HG02885 (cell line): ENCODE measurements at regions not wholly inside any gene's neighbourhood (a gene's known extent, or its start where the extent isn't known, plus 50 kb on each side); places are given as distances from the start of the nearest gene placed in this dataset.

Experiments
- ATAC-seq: cut with Tn5 transposase; IDR thresholded peaks from one replicate; pipeline ENCODE4 v1.9.1; 2021; ENCODE audit warnings: mild to moderate bottlenecking; ENCODE audit not compliant: unreplicated experiment, poor library complexity

GRCh38 chr3:72544239-72544638 lies 304.0 kb downstream of the SHQ1 start:
- no peak for ATAC-seq

- no peak for ATAC-seq
These were observed 305.0 kb downstream of the SHQ1 start for GRCh38 chr3:72543246-72543645.

- no peak for ATAC-seq
These were observed 305.5 kb downstream of the SHQ1 start for GRCh38 chr3:72542781-72543180.

DNA sequence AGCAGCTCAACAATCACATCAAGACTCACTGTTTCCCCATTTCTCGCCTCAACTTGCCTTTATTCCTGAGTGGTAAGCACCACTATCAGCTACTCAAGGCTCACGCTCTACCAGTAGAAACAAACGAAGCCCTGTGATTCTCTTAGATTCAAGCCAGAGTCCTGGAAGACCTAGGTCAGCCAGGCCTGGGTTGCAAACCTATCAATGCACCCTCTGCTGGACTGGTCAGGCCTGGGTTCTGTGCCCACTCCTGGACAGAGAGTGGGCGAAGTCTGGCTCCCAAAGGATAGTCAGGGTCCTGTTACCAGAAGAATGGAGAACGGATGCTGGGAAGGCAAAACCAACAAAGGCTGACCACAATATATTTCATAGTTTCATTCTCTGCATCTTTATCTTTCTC lies 308.4 kb downstream of the SHQ1 start:
- no peak for ATAC-seq

DNA sequence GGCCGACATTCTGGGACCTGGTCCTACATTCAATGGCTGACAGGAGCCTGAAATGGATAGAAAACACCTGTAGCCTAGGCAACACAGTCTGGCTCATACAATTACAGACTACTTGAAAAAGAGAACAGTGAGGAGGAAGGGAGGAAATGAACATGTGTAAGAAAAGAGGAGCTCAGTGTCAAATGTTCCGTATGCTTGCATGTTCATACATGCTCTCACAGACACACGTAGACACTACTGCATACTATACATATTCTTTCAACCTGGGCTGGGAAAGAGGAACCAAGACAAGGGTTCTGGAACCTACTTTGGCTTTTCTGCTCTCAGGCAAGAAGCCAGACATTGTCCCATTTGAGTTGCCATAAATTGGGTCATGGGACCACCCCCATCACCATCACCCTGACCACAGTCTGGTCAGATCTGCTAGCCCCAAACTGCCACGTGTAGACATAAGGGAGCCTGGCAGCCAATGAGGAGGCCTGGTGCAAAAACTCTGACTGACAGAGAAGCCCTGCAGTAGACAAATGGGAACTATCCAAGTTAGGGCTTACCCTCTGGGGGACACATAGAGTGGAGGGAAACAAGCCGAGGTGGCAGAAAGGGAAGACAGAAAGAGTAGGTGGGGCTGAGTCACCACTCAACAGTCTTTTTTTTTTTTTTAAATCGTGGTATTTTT lies 310.0 kb downstream of the SHQ1 start:
- peak; percentile 60 for ATAC-seq

DNA sequence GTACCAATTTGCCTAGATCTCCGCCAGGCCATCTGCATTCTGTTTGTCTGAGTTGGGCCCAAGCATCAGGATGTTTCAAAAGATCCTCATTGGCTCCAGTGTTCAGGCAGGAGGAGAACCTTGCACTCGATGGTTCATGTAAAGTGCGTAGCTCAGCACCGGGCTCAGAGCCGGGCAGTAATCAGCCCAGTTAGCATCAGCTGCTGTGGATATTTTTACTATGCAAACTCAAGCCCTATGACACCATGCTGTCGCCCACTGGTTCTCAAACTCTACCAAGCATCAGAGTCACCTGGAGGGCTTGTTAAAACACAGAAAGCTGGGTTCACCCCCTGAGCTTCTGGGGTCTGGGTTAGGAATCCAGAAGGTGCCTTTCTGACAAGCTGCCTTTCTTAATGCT lies 310.8 kb downstream of the SHQ1 start:
- peak; percentile 57 for ATAC-seq

DNA sequence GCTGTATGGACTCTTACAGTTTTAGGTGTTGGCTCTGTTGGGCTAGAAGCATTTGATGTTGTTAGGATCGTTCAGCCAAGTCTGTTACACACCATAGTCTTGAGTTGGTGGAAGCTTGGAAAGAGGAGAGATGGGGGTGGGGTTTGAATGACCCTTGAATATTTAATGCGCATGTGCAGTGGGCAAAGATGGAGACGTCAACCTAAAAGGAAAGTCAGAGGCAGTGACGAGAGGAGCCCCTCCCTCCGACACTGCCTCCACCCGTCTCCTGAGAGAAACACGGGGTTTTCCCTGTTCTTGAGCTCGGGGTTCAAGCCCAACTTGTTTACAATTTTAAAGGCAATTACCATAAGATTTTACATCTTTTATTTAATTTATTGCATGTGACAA lies 311.4 kb downstream of the SHQ1 start:
- ATAC-seq, result no peak

DNA sequence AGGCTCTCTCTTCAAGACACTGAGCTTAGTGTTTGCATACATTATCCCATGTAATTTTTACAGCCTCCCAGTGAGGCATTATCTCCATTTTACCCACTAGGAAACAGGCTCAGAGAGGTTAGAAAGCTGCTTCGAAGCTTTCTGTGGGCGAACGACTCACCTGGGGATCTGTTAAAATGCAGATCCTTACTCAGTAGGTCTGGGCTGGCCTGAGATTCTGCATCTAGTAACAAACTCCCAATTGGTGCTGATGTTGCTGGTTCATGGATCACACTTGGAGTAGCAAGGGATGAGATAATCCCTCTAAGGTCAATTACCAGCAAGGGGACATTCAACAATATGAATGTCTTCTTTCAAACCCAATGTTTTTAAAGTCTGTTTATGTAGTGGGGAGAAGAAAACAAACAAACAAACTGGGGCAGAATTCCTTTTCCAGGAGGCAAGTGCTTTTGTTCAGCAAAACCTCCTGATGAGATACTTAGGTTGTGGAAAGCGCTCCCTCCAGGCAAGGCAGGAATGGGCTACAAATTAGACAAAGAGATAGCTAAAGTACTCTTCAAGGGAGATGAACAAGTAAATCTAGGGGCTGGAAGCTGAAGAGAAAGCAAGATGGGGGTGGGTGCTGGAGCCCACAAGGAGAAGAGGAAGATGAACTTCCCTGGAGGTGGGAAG lies 311.9 kb downstream of the SHQ1 start:
- no peak for ATAC-seq

GRCh38 chr3:72535772-72536171 lies 312.5 kb downstream of the SHQ1 start:
- ATAC-seq, result peak; percentile 43

DNA sequence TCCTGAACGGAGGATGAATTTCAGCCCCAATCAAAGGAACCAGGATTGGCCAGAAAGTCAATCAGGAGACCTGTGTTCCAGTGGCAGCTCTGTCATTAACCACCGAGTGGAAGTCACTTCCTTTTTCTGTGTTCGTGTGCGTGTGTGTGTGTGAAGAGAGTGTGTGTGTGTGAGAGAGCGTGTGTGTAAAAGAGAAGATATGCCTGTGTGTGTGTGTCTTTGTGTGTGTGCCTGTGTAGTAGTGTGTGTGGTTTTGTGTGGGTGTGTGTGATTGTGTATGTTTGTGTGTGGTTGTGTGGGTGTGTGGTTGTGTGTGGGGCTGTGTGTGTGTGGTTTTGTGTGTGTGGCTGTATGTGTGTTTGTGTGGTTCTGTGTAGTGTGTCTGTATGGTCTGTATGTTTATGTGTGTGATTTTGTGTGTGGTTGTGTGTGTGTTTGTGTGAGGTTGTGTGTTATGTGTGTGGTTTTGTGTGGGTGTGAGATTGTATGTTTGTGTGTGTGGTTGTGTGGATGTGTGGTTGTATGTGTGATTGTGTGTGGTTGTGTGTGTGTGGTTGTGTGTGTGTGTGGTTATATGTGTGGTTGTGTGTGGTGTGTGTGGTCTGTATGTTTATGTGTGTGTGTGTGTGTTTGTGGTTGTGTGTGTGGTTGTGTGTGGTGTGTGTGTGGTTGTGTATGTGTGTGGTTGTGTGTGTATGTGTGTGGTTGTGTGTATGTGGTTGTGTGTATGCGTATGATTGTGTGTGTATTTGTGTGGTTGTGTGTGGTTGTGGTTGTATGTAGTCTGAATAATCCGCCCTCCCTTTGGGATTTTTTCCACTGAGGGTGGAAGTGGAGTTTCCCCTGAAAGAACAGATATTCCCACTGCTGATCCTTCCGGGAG lies 314.4 kb downstream of the SHQ1 start:
- no peak for ATAC-seq

GRCh38 chr3:72530426-72530825 lies 317.8 kb downstream of the SHQ1 start:
- no peak for ATAC-seq

GRCh38 chr3:72529081-72529480 lies 319.2 kb downstream of the SHQ1 start:
- no peak for ATAC-seq

GRCh38 chr3:72523429-72524151 lies 324.7 kb downstream of the SHQ1 start:
- peak; percentile 80 for ATAC-seq

GRCh38 chr3:72520690-72521308 lies 327.4 kb downstream of the SHQ1 start:
- peak; percentile 67 for ATAC-seq

DNA sequence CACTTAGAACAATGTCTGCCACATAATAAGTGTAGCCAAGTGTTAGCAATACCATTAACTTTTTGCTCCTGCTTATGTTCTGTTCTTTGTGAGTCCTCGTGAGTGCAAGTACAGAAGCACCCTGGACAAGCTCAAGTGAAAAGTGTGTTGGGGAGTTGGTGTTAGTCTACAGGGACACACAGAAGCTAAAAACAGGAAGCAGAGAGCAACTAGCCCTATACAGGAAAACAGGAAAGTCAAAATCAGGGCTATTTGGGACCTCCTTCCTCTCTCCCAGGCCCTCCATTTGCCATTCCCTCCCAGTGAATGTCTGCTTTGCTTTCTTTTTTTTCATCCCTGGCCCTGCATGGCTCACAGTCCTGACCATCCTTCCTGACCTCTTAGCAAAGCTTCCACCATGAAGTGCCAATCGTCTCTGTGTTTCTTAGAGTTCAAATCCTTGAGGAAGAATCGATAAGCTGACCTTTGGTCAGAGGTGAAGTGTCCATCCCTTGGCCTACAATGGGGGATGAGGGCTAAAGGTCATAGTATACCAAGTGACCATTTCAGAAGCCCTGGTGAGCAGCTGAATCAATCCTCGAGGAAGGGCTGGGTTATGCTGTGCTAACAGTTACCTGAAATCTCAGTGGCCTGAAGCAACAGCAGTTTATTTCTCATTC lies 328.2 kb downstream of the SHQ1 start:
- ATAC-seq, result no peak

- ATAC-seq, result no peak
These were observed 330.3 kb downstream of the SHQ1 start for GRCh38 chr3:72517921-72518424.

DNA sequence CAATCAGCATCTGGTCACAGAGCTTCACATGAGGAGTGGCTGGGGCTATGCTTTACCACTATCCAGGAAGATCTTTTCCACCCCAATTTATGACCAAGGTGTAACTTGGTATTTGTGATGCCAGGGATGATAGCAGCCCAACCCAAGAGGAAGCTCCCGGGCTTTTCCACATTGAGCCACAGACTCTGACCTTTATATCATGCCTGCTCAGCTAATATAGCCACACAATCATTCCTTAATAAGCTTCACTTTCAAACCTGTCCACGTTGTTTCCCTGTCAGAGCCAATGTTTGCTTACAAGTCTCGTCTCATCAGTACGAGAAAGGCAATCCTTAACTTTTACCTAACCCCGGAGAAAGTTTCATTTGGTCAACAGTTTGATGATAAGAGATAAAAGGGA lies 330.9 kb downstream of the SHQ1 start:
- ATAC-seq, result no peak

- ATAC-seq, result no peak
These were observed 331.9 kb downstream of the SHQ1 start for GRCh38 chr3:72516361-72516760.

GRCh38 chr3:72515941-72516340 lies 332.3 kb downstream of the SHQ1 start:
- no peak for ATAC-seq
